Nephron progenitor cell (in vitro differentiated cells): ENCODE measurements at regions not wholly inside any gene's neighbourhood (a gene's known extent, or its start where the extent isn't known, plus 50 kb on each side); places are given as distances from the start of the nearest gene placed in this dataset.
"Not testable (repeated sequence)": the region's sequence is repeated elsewhere in the genome, so short reads cannot be mapped to it uniquely, and the experiment has no call there.

Experiments
- DNase-seq: peaks from one replicate; pipeline ENCODE4 v3.0.0; 2021
- H3K27ac Mint-ChIP-seq: 2 replicates; pipeline ENCODE4 v1.8.0; 2021; ENCODE audit warnings: mild to moderate bottlenecking, moderate library complexity, mixed read lengths
- H3K27me3 Mint-ChIP-seq: 2 replicates; pipeline ENCODE4 v1.8.0; 2021; ENCODE audit warnings: mild to moderate bottlenecking, low read depth, mixed read lengths; ENCODE audit not compliant: poor library complexity
- H3K36me3 Mint-ChIP-seq: 2 replicates; pipeline ENCODE4 v1.8.0; 2021; ENCODE audit warnings: low read depth, mixed read lengths
- H3K4me1 Mint-ChIP-seq: 2 replicates; pipeline ENCODE4 v1.8.0; 2021; ENCODE audit warnings: mixed read lengths
- H3K4me3 Mint-ChIP-seq: 2 replicates; pipeline ENCODE4 v1.8.0; 2021; ENCODE audit warnings: mild to moderate bottlenecking, moderate library complexity, mixed read lengths
- H3K9me3 Mint-ChIP-seq: 2 replicates; pipeline ENCODE4 v1.8.0; 2021; ENCODE audit warnings: mild to moderate bottlenecking, moderate library complexity, mixed read lengths
- CTCF ChIP-seq: fragments of 200-600 bp; sonication (generic); IDR thresholded peaks from 2 replicates; pipeline ENCODE4 v1.5.0; 2021; ENCODE audit warnings: antibody characterized with exemption

GRCh38 chr5:82720213-82721086, 356.7 kb downstream of the TMEM167A start:
- Mint-ChIP-seq H3K4me1 (peaks cover 9% of the 10 kb centered on the region), H3K9me3 (peaks cover 12% of the 10 kb centered on the region), H3K4me3 (no peak overlapping the region), H3K36me3 (peaks cover 3% of the 10 kb centered on the region), H3K27me3 (no peaks in the 10 kb centered on the region), H3K27ac (peak overlapping the region; percentile 39)
- no peak for DNase-seq
- TF ChIP-seq CTCF = no peak

- no peak overlapping the region for H3K27ac Mint-ChIP-seq
- H3K36me3 Mint-ChIP-seq = peaks cover 3% of the 10 kb centered on the region
- no peak for TF ChIP-seq CTCF
- no peak overlapping the region for H3K4me3 Mint-ChIP-seq
- DNase-seq = no peak
- H3K27me3 Mint-ChIP-seq = no peaks in the 10 kb centered on the region
- peaks cover 9% of the 10 kb centered on the region for H3K4me1 Mint-ChIP-seq
- H3K9me3 Mint-ChIP-seq = peaks cover 16% of the 10 kb centered on the region
Observed at GRCh38 chr5:82719368-82719767, 357.8 kb downstream of the TMEM167A start.

- Mint-ChIP-seq H3K36me3 (peaks cover 3% of the 10 kb centered on the region), H3K9me3 (peaks cover 21% of the 10 kb centered on the region), H3K4me3 (no peak overlapping the region), H3K27me3 (no peaks in the 10 kb centered on the region), H3K4me1 (peaks cover 9% of the 10 kb centered on the region), H3K27ac (no peak overlapping the region)
- DNase-seq = no peak
- no peak for TF ChIP-seq CTCF
Observed at GRCh38 chr5:82717738-82718137, 359.5 kb downstream of the TMEM167A start.

- not testable (repeated sequence) for H3K27me3 Mint-ChIP-seq, H3K36me3 Mint-ChIP-seq, H3K27ac Mint-ChIP-seq, H3K4me3 Mint-ChIP-seq, DNase-seq
- Mint-ChIP-seq H3K9me3 (peaks cover 21% of the 10 kb centered on the region), H3K4me1 (peaks cover 13% of the 10 kb centered on the region)
Observed at GRCh38 chr5:82714732-82715131, 362.5 kb downstream of the TMEM167A start.

- H3K27ac Mint-ChIP-seq = no peak overlapping the region
- peaks cover 8% of the 10 kb centered on the region for H3K4me1 Mint-ChIP-seq
- TF ChIP-seq CTCF = no peak
- no peak overlapping the region for H3K4me3 Mint-ChIP-seq
- H3K27me3 Mint-ChIP-seq = peaks cover 3% of the 10 kb centered on the region
- H3K36me3 Mint-ChIP-seq = no peaks in the 10 kb centered on the region
- peaks cover 18% of the 10 kb centered on the region for H3K9me3 Mint-ChIP-seq
- DNase-seq = no peak
Observed at GRCh38 chr5:82713811-82714210, 363.4 kb downstream of the TMEM167A start.

GRCh38 chr5:82707741-82708140, 369.5 kb downstream of the TMEM167A start:
- H3K4me3 Mint-ChIP-seq = no peak overlapping the region

More at GRCh38 chr5:82707741-82708140, 369.5 kb downstream of the TMEM167A start:
- no peak overlapping the region for H3K27ac Mint-ChIP-seq
- DNase-seq = no peak
- no peaks in the 10 kb centered on the region for H3K36me3 Mint-ChIP-seq
- H3K27me3 Mint-ChIP-seq = peaks cover 3% of the 10 kb centered on the region
- TF ChIP-seq CTCF = no peak
- H3K9me3 Mint-ChIP-seq = no peaks in the 10 kb centered on the region
- peaks cover 14% of the 10 kb centered on the region for H3K4me1 Mint-ChIP-seq
